ENCODE measurements at regions not wholly inside any gene's neighbourhood (a gene's known extent, or its start where the extent isn't known, plus 50 kb on each side); places are given as distances from the start of the nearest gene placed in this dataset.

DNA sequence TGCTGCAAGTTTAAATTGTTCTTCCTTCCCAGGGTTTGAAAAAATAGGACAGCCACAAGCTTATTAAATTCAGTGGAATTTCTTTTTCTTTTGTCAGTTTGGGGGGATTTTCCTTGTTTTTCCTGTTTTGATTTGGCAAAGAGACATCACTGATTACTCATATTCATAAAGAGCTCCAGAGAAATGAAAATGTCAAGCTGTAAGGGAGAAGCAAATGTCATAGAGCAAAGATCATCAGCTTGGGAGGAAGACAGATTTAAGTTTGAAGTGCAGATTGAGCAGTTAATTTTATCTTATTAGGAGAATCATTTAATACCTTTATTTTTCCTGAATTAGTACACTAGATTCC is 255.8 kb upstream of the PHYHIPL start:
- TF ChIP-seq, protein P1, sequence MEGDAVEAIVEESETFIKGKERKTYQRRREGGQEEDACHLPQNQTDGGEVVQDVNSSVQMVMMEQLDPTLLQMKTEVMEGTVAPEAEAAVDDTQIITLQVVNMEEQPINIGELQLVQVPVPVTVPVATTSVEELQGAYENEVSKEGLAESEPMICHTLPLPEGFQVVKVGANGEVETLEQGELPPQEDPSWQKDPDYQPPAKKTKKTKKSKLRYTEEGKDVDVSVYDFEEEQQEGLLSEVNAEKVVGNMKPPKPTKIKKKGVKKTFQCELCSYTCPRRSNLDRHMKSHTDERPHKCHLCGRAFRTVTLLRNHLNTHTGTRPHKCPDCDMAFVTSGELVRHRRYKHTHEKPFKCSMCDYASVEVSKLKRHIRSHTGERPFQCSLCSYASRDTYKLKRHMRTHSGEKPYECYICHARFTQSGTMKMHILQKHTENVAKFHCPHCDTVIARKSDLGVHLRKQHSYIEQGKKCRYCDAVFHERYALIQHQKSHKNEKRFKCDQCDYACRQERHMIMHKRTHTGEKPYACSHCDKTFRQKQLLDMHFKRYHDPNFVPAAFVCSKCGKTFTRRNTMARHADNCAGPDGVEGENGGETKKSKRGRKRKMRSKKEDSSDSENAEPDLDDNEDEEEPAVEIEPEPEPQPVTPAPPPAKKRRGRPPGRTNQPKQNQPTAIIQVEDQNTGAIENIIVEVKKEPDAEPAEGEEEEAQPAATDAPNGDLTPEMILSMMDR (conservative IDR thresholded peaks at IDR 0.05; ENCODE audit: low read depth, low read length): no peak
- TF ChIP-seq EZH2phosphoT487 (IDR thresholded peaks at IDR 0.05; ENCODE audit: borderline replicate concordance, low read length) (no peak), EZH2 (IDR thresholded peaks at IDR 0.05; ENCODE audit: low read length, unreplicated experiment) (no peak)

All from PC-3 (cell line).